ENCODE measurements at regions not wholly inside any gene's neighbourhood (a gene's known extent, or its start where the extent isn't known, plus 50 kb on each side); places are given as distances from the start of the nearest gene placed in this dataset.
"Not testable (repeated sequence)": the region's sequence is repeated elsewhere in the genome, so short reads cannot be mapped to it uniquely, and the experiment has no call there.

GRCh38 chr16:35203636-35204035 lies 1744.2 kb downstream of the TP53TG3F start:
- ChIA-PET CTCF (no interaction called here), POLR2A (ENCODE audit: low non-redundant PET) (no interaction called here)
- DNase-seq (ENCODE audit: low spot score), result no peak
- no peak for TF ChIP-seq CTCF (conservative IDR thresholded peaks at IDR 0.05; ENCODE audit: low read depth)
- H3K27ac ChIP-seq, result no peak overlapping the region

- POLR2A ChIA-PET (ENCODE audit: low non-redundant PET), result no interaction called here
- DNase-seq (ENCODE audit: low spot score), result no peak
- no peak overlapping the region for H3K27ac ChIP-seq
- no peak for TF ChIP-seq CTCF (conservative IDR thresholded peaks at IDR 0.05; ENCODE audit: low read depth)
- CTCF ChIA-PET, result no interaction called here
Observed at GRCh38 chr16:35207059-35207999, 1747.9 kb downstream of the TP53TG3F start.

- POLR2A ChIA-PET (ENCODE audit: low non-redundant PET), result no interaction called here
- CTCF ChIA-PET, result no interaction called here
- no peak for DNase-seq (ENCODE audit: low spot score)
- TF ChIP-seq CTCF (conservative IDR thresholded peaks at IDR 0.05; ENCODE audit: low read depth), result no peak
- H3K27ac ChIP-seq, result no peak overlapping the region
Observed at GRCh38 chr16:35208001-35208935, 1748.9 kb downstream of the TP53TG3F start.

- no peak for TF ChIP-seq CTCF (conservative IDR thresholded peaks at IDR 0.05; ENCODE audit: low read depth)
- H3K27ac ChIP-seq, result no peak overlapping the region
- POLR2A ChIA-PET (ENCODE audit: low non-redundant PET), result no interaction called here
- CTCF ChIA-PET, result no interaction called here
- DNase-seq (ENCODE audit: low spot score), result no peak
Observed at GRCh38 chr16:35210681-35211433, 1751.4 kb downstream of the TP53TG3F start.

GRCh38 chr16:35214840-35215239 lies 1755.4 kb downstream of the TP53TG3F start:
- POLR2A ChIA-PET (ENCODE audit: low non-redundant PET), result no interaction called here
- TF ChIP-seq CTCF (conservative IDR thresholded peaks at IDR 0.05; ENCODE audit: low read depth), result no peak
- CTCF ChIA-PET, result no interaction called here
- H3K27ac ChIP-seq, result no peak overlapping the region
- DNase-seq (ENCODE audit: low spot score), result no peak

- no peak for DNase-seq (ENCODE audit: low spot score)
- H3K27ac ChIP-seq, result no peak overlapping the region
- CTCF ChIA-PET, result no interaction called here
- POLR2A ChIA-PET (ENCODE audit: low non-redundant PET), result no interaction called here
- no peak for TF ChIP-seq CTCF (conservative IDR thresholded peaks at IDR 0.05; ENCODE audit: low read depth)
Observed at GRCh38 chr16:35215287-35215686, 1755.9 kb downstream of the TP53TG3F start.

- POLR2A ChIA-PET (ENCODE audit: low non-redundant PET); CTCF ChIA-PET; DNase-seq (ENCODE audit: low spot score); H3K27ac ChIP-seq: not testable (repeated sequence)
Observed at GRCh38 chr16:35216261-35216660, 1756.8 kb downstream of the TP53TG3F start.

Measured in RWPE1 (cell line).